HCT116 (cell line): ENCODE measurements at regions not wholly inside any gene's neighbourhood (a gene's known extent, or its start where the extent isn't known, plus 50 kb on each side); places are given as distances from the start of the nearest gene placed in this dataset.

ENCODE experiments used
- ATAC-seq: fragments of 200-7000 bp; cut with Tn5 transposase; 2 replicates; pipeline ENCODE4 v1.9.1; 2020; ENCODE audit warnings: mild to moderate bottlenecking, moderate library complexity
- BruUV-seq: library from RNA; stranded (reverse); fragments of 400-500 nt; replicated peaks from 2 replicates; lab custom pipeline; 2021; lab: Mats Ljungman, UMichigan
- CTCF ChIA-PET: fragments of 300-600 bp; sonication (Branson Sonifier 250); formaldehyde crosslinking; loops from one replicate; lab custom pipeline; 2021; ENCODE audit warnings: antibody characterized with exemption; lab: Charles Lee
- POLR2A ChIA-PET: fragments of 300-600, 350-600 bp; sonication (Branson Sonifier 250); formaldehyde crosslinking; loops from one replicate; lab custom pipeline; 2021; ENCODE audit warnings: antibody characterized with exemption; lab: Charles Lee
- RAD21 ChIA-PET, 2 experiments: fragments of 300-600 bp; sonication (Branson Sonifier 250); formaldehyde crosslinking; loops; one replicate each; lab custom pipeline; 2023; ENCODE audit warnings: low total read pairs in 2 of 2; ENCODE audit not compliant: uncharacterized antibody in 2 of 2, unreplicated experiment in 2 of 2, low non-redundant PET in 1 of 2; lab: Charles Lee
- DNase-seq: peaks from one replicate; pipeline ENCODE4 v3.0.0-alpha.2; 2010; ENCODE audit warnings: low read depth, low spot score
- H2AFZ ChIP-seq: fragments of 200-600 bp; shearing (Covaris generic), sonication (generic); 2 replicates; pipeline ENCODE4 v1.6.1; 2017; ENCODE audit warnings: low read depth, mixed run types, mixed read lengths, antibody characterized with exemption, low read length; ENCODE audit not compliant: poor library complexity, severe bottlenecking
- H3K27ac ChIP-seq: 2 replicates; pipeline ENCODE4 v1.5.1; 2012; ENCODE audit warnings: low read depth, low read length
- H3K27me3 ChIP-seq: fragments of 200-600 bp; sonication (generic); 2 replicates; pipeline ENCODE4 v1.6.1; 2016; ENCODE audit warnings: mixed run types, low read length, mixed read lengths; ENCODE audit not compliant: insufficient read depth
- H3K36me3 ChIP-seq, 2 experiments: fragments of 200-500 bp in 1 of 2; fragments of 200-600 bp in 1 of 2; sonication (Bioruptor generic) in 1 of 2; sonication (generic) in 1 of 2; 2 replicates each; pipeline versions ENCODE4 v1.5.1 to v1.6.1; 2014 to 2016; ENCODE audit warnings: low read length in 2 of 2, inconsistent platforms in 1 of 2, mixed read lengths in 1 of 2, mixed run types in 1 of 2; ENCODE audit not compliant: insufficient read depth in 2 of 2, control insufficient read depth in 1 of 2
- H3K4me1 ChIP-seq, 2 experiments: fragments of 200-600 bp in 1 of 2; sonication (generic) in 1 of 2; 2 replicates each; pipeline versions ENCODE4 v1.5.1 to v1.6.1; 2012 to 2017; ENCODE audit warnings: low read length in 2 of 2, inconsistent platforms in 1 of 2, mild to moderate bottlenecking in 1 of 2, mixed read lengths in 1 of 2, mixed run types in 1 of 2, moderate library complexity in 1 of 2; ENCODE audit not compliant: insufficient read depth in 2 of 2, control insufficient read depth in 1 of 2
- H3K4me2 ChIP-seq: fragments of 200-600 bp; sonication (generic); 2 replicates; pipeline ENCODE4 v1.6.1; 2017; ENCODE audit warnings: mixed run types, low read length, mixed read lengths
- H3K4me3 ChIP-seq, 2 experiments: fragments of 200-600 bp in 1 of 2; sonication (generic) in 1 of 2; replicated peaks in 1 of 2; 2 replicates each; pipeline ENCODE4 v1.5.1; 2011 to 2016; ENCODE audit warnings: low read length in 2 of 2, control low read depth in 1 of 2, low read depth in 1 of 2, mild to moderate bottlenecking in 1 of 2, mixed read lengths in 1 of 2, mixed run types in 1 of 2
- H3K79me2 ChIP-seq: fragments of 200-600 bp; sonication (generic); 2 replicates; pipeline ENCODE4 v1.6.1; 2017; ENCODE audit warnings: mild to moderate bottlenecking, mixed run types, low read length, moderate library complexity, mixed read lengths; ENCODE audit not compliant: insufficient read depth
- H3K9ac ChIP-seq: fragments of 200-600 bp; sonication (generic); 2 replicates; pipeline ENCODE4 v1.6.1; 2016; ENCODE audit warnings: low read length, mixed read lengths
- H3K9me2 ChIP-seq: fragments of 200-600 bp; sonication (generic), shearing (Covaris generic); 2 replicates; pipeline ENCODE4 v1.6.1; 2017; ENCODE audit warnings: mixed run types, mild to moderate bottlenecking, moderate library complexity; ENCODE audit not compliant: insufficient read depth
- H3K9me3 ChIP-seq, 2 experiments: fragments of 200-500 bp in 1 of 2; fragments of 200-600 bp in 1 of 2; sonication (Bioruptor generic) in 1 of 2; sonication (generic) in 1 of 2; 2 replicates each; pipeline ENCODE4 v1.6.1; 2014 to 2017; ENCODE audit warnings: low read length in 2 of 2, mixed read lengths in 2 of 2, inconsistent platforms in 1 of 2, low read depth in 1 of 2, mild to moderate bottlenecking in 1 of 2, mixed run types in 1 of 2, moderate library complexity in 1 of 2; ENCODE audit not compliant: control insufficient read depth in 1 of 2, insufficient read depth in 1 of 2
- H4K20me1 ChIP-seq: fragments of 200-600 bp; sonication (generic), shearing (Covaris generic); 2 replicates; pipeline ENCODE4 v1.6.1; 2017; ENCODE audit warnings: mixed run types, mild to moderate bottlenecking, moderate library complexity; ENCODE audit not compliant: insufficient read depth
- CBX3 ChIP-seq: IDR thresholded peaks from 2 replicates; pipeline ENCODE4 v1.6.1; 2012; ENCODE audit warnings: low read depth
- CEBPB ChIP-seq: IDR thresholded peaks from 2 replicates; pipeline ENCODE4 v1.6.1; 2012; ENCODE audit warnings: low read depth
- ELF1 ChIP-seq: IDR thresholded peaks from 2 replicates; pipeline ENCODE4 v1.6.1; 2012; ENCODE audit warnings: low read depth, borderline replicate concordance
- FOSL1 ChIP-seq: IDR thresholded peaks from 2 replicates; pipeline ENCODE4 v1.6.1; 2012; ENCODE audit warnings: low read depth
- JUND ChIP-seq: IDR thresholded peaks from 2 replicates; pipeline ENCODE4 v1.6.1; 2012
- MAX ChIP-seq: IDR thresholded peaks from 2 replicates; pipeline ENCODE4 v1.6.1; 2012
- POLR2A ChIP-seq: IDR thresholded peaks from 2 replicates; pipeline ENCODE4 v1.7.0; 2011; ENCODE audit warnings: borderline replicate concordance; ENCODE audit not compliant: insufficient read depth, insufficient read length; ENCODE audit errors: extremely low read depth
- REST ChIP-seq: IDR thresholded peaks from 2 replicates; pipeline ENCODE4 v1.6.1; 2012; ENCODE audit warnings: low read depth
- SIN3A ChIP-seq: IDR thresholded peaks from 2 replicates; pipeline ENCODE4 v1.6.1; 2012; ENCODE audit warnings: low read depth
- SP1 ChIP-seq: IDR thresholded peaks from 2 replicates; pipeline ENCODE4 v1.6.1; 2012; ENCODE audit warnings: low read depth
- SRF ChIP-seq: IDR thresholded peaks from 2 replicates; pipeline ENCODE4 v1.6.1; 2012; ENCODE audit warnings: low read depth
- TCF7L2 ChIP-seq: IDR thresholded peaks from 2 replicates; pipeline ENCODE4 v1.7.0; 2011; ENCODE audit warnings: borderline replicate concordance, inconsistent platforms; ENCODE audit not compliant: insufficient read depth, insufficient read length; ENCODE audit errors: extremely low read depth
- ZBTB33 ChIP-seq: IDR thresholded peaks from 2 replicates; pipeline ENCODE4 v1.6.1; 2011; ENCODE audit warnings: mild to moderate bottlenecking, low read length, moderate library complexity; ENCODE audit not compliant: insufficient replicate concordance; ENCODE audit errors: extremely low read depth
- ZNF274 ChIP-seq: fragments of 200-500 bp; sonication (Bioruptor generic); IDR thresholded peaks from 2 replicates; pipeline ENCODE4 v1.6.1; 2014; ENCODE audit warnings: mild to moderate bottlenecking, low read depth, low read length, inconsistent platforms
- intact Hi-C: fragments of 100-400 bp; cut with micrococcal nuclease; formaldehyde crosslinking; loops from 2 replicates; pipeline ENCODE4 v1.10.0; 2022

- Histone ChIP-seq H3K9me2 (no peaks in the 10 kb centered on the region), H3K79me2 (no peaks in the 10 kb centered on the region), H3K4me2 (no peak overlapping the region), H3K9me3 (peaks cover 6 to 20% of the 10 kb centered on the region in 2 experiments; a peak in 2 of 4 replicates), H3K4me3 (no peak overlapping the region), H3K27ac (no peak overlapping the region), H3K27me3 (no peaks in the 10 kb centered on the region), H4K20me1 (no peaks in the 10 kb centered on the region), H2AFZ (no peak overlapping the region), H3K9ac (no peak overlapping the region), H3K36me3 (no peaks in the 10 kb centered on the region), H3K4me1 (no peaks in the 10 kb centered on the region)
- RAD21 ChIA-PET = no interaction called here
- BruUV-seq = no TSS peak
- CTCF ChIA-PET = no interaction called here
- intact Hi-C loops = no loop called here
- TF ChIP-seq REST (no peak), TCF7L2 (no peak), CBX3 (no peak), SIN3A (no peak), SRF (no peak)
- ATAC-seq = no peak
- POLR2A ChIA-PET = no interaction called here
- DNase-seq = no peak
These were observed 949.5 kb upstream of the CDH8 start for GRCh38 chr16:62985722-62986121.

- BruUV-seq = no TSS peak
- intact Hi-C loops = no loop called here
- H3K36me3 ChIP-seq = no peaks in the 10 kb centered on the region
- no peaks in the 10 kb centered on the region for H3K9me2 ChIP-seq
- ChIA-PET CTCF (no interaction called here), RAD21 (no interaction called here), POLR2A (no interaction called here)
- no peak for ATAC-seq
- H3K4me2 ChIP-seq = no peak overlapping the region
- no peak overlapping the region for H3K9ac ChIP-seq
- DNase-seq = no peak
- H4K20me1 ChIP-seq = no peaks in the 10 kb centered on the region
- no peaks in the 10 kb centered on the region for H3K79me2 ChIP-seq
- no peak overlapping the region for H3K4me3 ChIP-seq
- H2AFZ ChIP-seq = no peak overlapping the region
- no peaks in the 10 kb centered on the region for H3K27me3 ChIP-seq
- no peaks in the 10 kb centered on the region for H3K4me1 ChIP-seq
- H3K9me3 ChIP-seq = peaks cover 5 to 11% of the 10 kb centered on the region in 2 experiments; a peak in 2 of 4 replicates
- H3K27ac ChIP-seq = no peak overlapping the region
- no peak for TF ChIP-seq POLR2A
- TF ChIP-seq CBX3 = no peak
- no peak for TF ChIP-seq SRF
- TF ChIP-seq CEBPB = no peak
- TF ChIP-seq FOSL1 = no peak
- TF ChIP-seq MAX = no peak
- no peak for TF ChIP-seq JUND
- TF ChIP-seq SIN3A = no peak
- TF ChIP-seq SP1 = no peak
- TF ChIP-seq TCF7L2 = no peak
- TF ChIP-seq ELF1 = no peak
- no peak for TF ChIP-seq ZBTB33
- no peak for TF ChIP-seq ZNF274
These were observed 942.2 kb upstream of the CDH8 start for GRCh38 chr16:62978451-62978850.
